ENCODE measurements at regions not wholly inside any gene's neighbourhood (a gene's known extent, or its start where the extent isn't known, plus 50 kb on each side); places are given as distances from the start of the nearest gene placed in this dataset.

GRCh38 chr2:3138621-3139020, 239.0 kb downstream of the EIPR1 start:
- H3K4me3 ChIP-seq (ENCODE audit: low read depth, low read length): no peak overlapping the region
- DNase-seq (ENCODE audit: low read depth): no peak

GRCh38 chr2:3137651-3138300, 239.8 kb downstream of the EIPR1 start:
- DNase-seq (ENCODE audit: low read depth): no peak
- no peak overlapping the region for H3K4me3 ChIP-seq (ENCODE audit: low read depth, low read length)

DNA sequence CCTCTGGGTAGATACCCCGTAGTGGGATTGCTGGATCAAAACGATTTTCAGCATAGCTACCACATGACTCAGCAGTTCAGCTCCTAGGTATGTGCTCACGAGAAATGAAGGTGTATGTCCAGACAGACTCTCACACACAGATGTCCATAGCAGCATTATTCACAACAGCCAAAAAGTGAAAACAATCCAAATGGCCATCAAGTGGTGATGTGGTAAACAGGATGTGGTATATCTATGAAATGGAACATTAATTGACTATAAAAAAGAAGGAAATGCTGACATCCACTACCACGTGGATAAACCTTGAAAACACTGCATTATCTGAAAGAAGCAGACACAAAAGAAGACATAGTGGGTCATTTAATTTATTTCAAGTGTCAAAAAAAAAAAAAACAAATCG, 241.9 kb downstream of the EIPR1 start:
- H3K4me3 ChIP-seq (ENCODE audit: low read depth, low read length): no peak overlapping the region

GRCh38 chr2:3134026-3134571, 243.5 kb downstream of the EIPR1 start:
- no peak for DNase-seq (ENCODE audit: low read depth)
- H3K4me3 ChIP-seq (ENCODE audit: low read depth, low read length): no peak overlapping the region

More for the DNA sequence above, 241.9 kb downstream of the EIPR1 start:
- DNase-seq (ENCODE audit: low read depth): no peak

GRCh38 chr2:3132966-3133365, 244.7 kb downstream of the EIPR1 start:
- H3K4me3 ChIP-seq (ENCODE audit: low read depth, low read length): no peak overlapping the region
- DNase-seq (ENCODE audit: low read depth): no peak

DNA sequence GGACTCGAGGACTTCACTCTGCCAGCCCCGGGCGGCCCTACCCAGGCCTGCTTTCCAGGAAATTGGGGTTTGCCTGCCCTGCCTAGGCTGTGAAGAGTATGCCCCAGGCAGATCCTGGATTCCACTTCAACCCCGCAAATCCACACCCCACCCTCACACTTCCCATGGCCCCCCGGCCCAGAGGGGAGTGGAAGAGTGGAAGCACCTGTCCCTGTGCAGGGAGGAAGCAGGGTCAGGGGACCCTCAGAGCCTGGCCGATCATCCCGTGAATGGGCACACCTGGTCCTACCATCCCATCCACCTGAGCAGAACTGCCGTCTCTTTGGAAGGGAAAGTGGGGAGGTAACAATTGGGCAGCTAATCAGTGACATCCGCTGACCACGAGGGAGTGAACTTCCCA, 245.2 kb downstream of the EIPR1 start:
- DNase-seq (ENCODE audit: low read depth): no peak
- no peak overlapping the region for H3K4me3 ChIP-seq (ENCODE audit: low read depth, low read length)

GRCh38 chr2:3131636-3132326, 245.8 kb downstream of the EIPR1 start:
- DNase-seq (ENCODE audit: low read depth): no peak
- no peak overlapping the region for H3K4me3 ChIP-seq (ENCODE audit: low read depth, low read length)

GRCh38 chr2:3130889-3131635, 246.6 kb downstream of the EIPR1 start:
- no peak overlapping the region for H3K4me3 ChIP-seq (ENCODE audit: low read depth, low read length)
- no peak for DNase-seq (ENCODE audit: low read depth)

- H3K4me3 ChIP-seq (ENCODE audit: low read depth, low read length): no peak overlapping the region
- no peak for DNase-seq (ENCODE audit: low read depth)
Observed at GRCh38 chr2:3130444-3130843, 247.2 kb downstream of the EIPR1 start.

DNA sequence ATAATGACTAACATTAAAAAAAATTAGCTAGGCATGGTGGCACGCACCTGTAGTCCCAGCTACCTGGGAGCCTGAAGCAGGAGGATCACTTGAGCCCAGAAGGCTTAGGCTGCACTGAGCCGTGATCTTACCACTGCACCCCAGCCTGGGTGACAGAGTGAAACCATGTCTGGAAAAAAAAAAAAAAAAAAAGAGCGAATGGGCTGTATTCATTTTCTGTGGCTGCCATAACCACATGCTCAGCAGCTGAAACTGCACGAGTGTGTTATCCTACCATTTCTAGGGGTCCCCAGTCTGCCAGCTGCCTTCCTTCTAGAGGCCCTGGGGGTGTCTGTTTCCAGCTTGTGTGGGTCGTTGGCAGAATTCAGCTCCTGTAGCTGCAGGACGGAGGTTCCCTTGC, 247.8 kb downstream of the EIPR1 start:
- no peak for DNase-seq (ENCODE audit: low read depth)
- no peak overlapping the region for H3K4me3 ChIP-seq (ENCODE audit: low read depth, low read length)

DNA sequence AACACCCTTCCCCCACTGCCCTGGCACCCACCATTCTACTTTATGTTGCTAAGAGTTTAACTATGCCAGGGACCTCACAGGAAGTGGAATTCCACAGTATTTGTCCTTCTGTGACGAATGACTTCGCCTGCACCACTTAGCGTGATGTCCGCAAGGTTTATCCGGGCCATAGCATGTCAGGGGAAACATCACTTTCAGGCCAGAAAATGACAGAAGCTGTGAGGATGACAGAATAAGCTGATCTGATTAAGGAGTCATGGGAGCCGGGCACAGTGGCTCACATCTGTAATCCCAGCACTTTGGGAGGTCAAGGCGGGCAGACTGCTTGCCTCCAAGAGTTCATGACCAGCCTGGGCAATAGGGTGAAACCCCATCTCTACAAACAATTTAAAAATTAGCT, 248.8 kb downstream of the EIPR1 start:
- no peak for DNase-seq (ENCODE audit: low read depth)
- no peak overlapping the region for H3K4me3 ChIP-seq (ENCODE audit: low read depth, low read length)

- H3K4me3 ChIP-seq (ENCODE audit: low read depth, low read length): no peak overlapping the region
- DNase-seq (ENCODE audit: low read depth): no peak
Observed at GRCh38 chr2:3127710-3128109, 249.9 kb downstream of the EIPR1 start.

DNA sequence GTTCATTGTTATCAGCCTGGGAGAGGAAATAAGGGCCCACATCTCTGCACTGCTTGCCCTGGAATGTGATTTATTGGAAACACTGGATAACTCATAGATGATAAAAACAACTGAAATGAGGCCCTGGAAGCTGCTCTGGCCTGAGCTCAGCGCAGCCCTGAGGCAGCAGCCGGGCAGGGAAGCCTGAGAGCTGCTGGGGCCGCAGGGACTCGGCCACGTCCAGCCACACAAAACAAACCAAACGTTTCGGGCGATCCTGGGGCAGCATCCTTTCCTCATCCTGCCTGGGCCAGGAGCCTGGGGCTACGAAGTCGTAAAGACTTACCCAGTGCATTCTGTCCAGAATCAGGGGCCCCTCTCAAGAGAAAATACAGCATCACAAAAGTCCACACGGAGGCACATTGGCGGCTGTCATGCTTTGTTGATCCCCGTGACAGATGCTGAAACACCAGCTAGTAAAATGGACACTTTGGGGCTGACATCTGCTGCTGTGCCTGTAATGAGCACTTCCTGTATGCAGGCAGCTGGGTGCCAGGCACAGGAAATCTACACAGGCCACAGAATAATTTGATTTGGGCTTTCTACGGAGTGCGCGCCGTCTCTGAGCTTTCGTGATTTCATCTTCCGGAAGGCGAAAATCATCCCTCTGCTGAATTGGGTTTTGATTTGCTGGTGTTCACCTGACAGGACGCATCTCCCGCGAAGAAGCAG, 250.6 kb downstream of the EIPR1 start:
- H3K4me3 ChIP-seq (ENCODE audit: low read depth, low read length): no peak overlapping the region
- DNase-seq (ENCODE audit: low read depth): no peak

DNA sequence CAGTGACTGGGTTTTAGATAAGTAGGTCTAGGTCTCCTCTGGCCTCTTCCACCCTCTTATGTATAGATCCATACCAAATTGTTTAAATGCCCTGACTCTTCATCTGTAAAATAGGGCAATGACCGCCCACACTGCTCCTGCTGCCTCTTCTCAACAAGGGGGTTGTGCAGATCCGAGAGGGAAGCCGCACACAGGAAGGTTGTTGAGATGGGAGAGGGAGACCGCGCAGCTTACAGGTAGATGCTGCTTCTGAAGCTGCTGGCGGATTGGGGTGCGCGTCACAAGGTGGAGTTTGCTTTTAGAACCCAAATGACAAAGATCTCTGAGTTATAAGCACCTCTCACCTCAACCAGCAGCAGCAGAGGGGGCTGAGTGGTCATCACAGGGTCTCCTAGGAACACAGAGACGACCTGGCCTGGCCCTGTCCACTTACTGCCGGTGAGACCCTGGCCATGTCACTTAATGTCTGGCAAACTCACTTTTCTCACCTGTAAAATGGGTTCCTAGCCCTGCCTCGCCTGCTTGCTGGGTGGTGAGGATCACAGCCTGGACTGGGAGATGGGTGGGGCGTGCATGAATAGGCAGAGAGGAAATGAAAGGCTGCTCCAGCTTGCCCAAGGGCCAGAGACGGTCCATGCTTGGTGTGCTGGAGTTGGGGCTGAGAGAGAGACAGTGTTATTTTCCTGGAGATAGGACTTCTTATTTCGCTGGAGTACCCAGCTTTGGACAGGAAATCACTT, 251.3 kb downstream of the EIPR1 start:
- H3K4me3 ChIP-seq (ENCODE audit: low read depth, low read length): no peak overlapping the region
- DNase-seq (ENCODE audit: low read depth): no peak

DNA sequence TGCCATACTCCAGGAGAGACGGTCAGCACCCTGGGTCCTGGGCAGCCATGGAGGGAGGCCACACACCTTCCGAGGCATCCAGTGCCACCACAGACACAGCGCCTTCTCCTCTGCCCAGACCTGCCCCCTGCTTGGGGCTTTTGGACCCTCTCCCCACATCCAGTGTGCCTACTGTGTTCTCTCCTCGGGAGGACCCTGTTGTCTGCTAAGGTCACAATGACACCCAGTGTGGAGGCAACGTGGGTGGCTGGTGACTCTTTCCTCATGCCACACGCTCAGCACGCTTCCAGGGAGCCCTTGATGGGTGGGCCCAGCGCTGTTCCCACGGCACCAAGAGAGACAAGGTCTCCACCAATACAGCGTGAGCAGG, 251.9 kb downstream of the EIPR1 start:
- H3K4me3 ChIP-seq (ENCODE audit: low read depth, low read length): no peak overlapping the region
- DNase-seq (ENCODE audit: low read depth): no peak

DNA sequence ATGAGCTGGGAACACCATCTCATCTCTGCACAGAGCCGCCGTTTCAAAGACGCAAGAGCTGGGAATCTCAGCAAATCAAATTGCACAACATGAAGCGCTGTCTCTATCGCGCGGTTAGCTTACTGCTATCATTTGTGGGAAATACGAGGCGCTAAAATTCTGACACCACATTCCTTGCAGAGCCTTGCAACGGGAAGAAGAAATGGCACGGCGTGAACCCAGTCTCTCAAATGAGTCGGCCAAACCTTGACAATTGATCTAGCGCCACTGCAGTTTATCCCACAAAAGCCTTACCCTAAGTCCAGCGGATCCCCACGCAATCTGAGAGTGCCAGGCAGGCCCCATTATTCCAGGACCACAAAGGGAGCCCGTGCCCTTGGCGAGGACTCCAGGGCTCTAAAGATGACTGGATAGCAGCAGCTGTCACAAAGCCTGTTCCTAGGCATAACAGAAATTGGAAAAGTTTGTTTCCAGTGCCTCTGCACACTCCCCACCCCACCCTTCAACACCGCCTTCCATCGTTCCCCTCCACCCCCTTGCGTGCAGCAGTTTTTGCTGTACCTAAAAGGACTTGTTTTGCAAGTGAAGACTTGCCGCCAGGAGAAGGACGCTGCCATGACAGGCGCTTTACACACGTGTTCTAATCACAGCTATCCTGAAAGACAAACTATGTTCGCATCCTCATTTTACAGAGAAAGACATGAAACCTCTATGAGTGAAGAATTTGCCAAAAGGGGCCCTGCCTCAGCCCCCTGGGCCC, 252.4 kb downstream of the EIPR1 start:
- H3K4me3 ChIP-seq (ENCODE audit: low read depth, low read length): no peak overlapping the region
- no peak for DNase-seq (ENCODE audit: low read depth)

GRCh38 chr2:3122525-3122924, 255.1 kb downstream of the EIPR1 start:
- no peak for DNase-seq (ENCODE audit: low read depth)
- H3K4me3 ChIP-seq (ENCODE audit: low read depth, low read length): no peak overlapping the region

GRCh38 chr2:3121601-3122000, 256.0 kb downstream of the EIPR1 start:
- no peak overlapping the region for H3K4me3 ChIP-seq (ENCODE audit: low read depth, low read length)
- DNase-seq (ENCODE audit: low read depth): no peak
